ENCODE measurements at regions not wholly inside any gene's neighbourhood (a gene's known extent, or its start where the extent isn't known, plus 50 kb on each side); places are given as distances from the start of the nearest gene placed in this dataset.
A peak's percentile ranks its signal among the peaks of the same experiment; 100 is the strongest.
"Not testable (repeated sequence)": the region's sequence is repeated elsewhere in the genome, so short reads cannot be mapped to it uniquely, and the experiment has no call there.

DNA sequence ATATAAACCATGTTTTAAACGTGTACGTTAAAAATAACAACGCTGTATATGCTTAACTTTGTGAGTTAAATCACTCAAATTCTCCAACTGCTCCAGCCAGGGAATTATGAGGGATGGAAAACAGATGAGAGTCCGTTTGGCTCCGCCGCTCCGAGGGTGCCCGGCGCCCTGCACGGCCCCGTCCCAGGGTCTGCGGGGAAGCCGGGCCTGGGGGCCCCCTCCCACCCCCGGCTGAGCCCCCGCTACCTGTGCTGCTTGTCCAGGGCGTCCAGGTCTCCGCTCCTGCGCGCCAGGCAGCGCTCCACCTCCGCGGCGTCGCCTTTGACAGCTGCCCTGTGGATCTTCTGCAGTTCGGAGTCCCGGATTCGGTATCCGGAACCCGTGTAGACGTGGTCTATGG is 415.5 kb downstream of the FOXD4L4 start:
- not testable (repeated sequence) for H3K9me3 ChIP-seq (ENCODE audit: control insufficient read depth, low read depth, low read length); H3K4me3 ChIP-seq (ENCODE audit: low read length); DNase-seq; H3K36me3 ChIP-seq (ENCODE audit: control insufficient read depth, insufficient read depth, low read length); H3K4me1 ChIP-seq (ENCODE audit: control insufficient read depth, insufficient read depth, low read length); H3K27ac ChIP-seq (ENCODE audit: low read length); H3K27me3 ChIP-seq (ENCODE audit: control insufficient read depth, insufficient read depth, low read length)
- WGBS (ENCODE audit: insufficient coverage, low lambda C conversion rate) = no CpG with 5 or more reads among the region's 30 CpGs

DNA sequence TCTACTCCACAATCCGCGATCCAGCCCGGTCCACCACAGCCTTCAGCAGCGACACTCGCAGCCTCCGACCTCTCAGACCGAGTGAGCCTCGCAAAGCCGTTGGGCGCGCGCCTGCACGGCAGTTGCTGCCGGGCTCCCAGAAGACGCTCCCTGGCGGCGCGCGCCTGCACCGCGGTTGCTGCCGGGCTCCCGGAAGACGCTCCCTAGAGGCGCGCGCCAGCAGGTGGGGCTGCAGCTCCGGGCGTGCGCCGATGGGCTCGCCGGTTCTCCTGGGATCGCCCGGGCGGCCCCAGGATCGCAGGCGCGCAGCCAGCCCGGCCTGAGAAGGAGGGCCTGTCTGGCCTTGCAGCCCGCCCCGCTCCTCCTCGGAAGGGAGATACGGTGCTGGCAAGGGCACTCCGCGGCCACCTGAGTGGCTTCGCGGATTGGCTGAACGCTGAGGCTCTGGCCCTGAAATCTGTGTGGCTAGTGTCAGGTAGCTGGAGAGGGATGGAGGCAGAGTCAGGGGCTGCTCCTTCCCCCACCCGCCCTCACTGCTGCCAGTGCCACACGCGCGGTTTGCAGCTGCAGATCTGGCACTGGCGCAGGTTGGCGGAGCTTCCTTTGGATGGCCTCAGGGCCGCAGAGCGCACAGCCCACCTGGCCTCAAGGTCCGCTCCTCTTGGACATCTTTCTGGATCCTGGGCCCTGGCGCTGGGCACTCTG is 416.2 kb downstream of the FOXD4L4 start:
- H3K4me1 ChIP-seq (ENCODE audit: control insufficient read depth, insufficient read depth, low read length); H3K9me3 ChIP-seq (ENCODE audit: control insufficient read depth, low read depth, low read length); H3K27ac ChIP-seq (ENCODE audit: low read length); H3K36me3 ChIP-seq (ENCODE audit: control insufficient read depth, insufficient read depth, low read length); H3K27me3 ChIP-seq (ENCODE audit: control insufficient read depth, insufficient read depth, low read length): not testable (repeated sequence)
- DNase-seq = peak; percentile 46 to 70
- peak overlapping the region; percentile 16 for H3K4me3 ChIP-seq (ENCODE audit: low read length)
- no CpG with 5 or more reads among the region's 59 CpGs for WGBS (ENCODE audit: insufficient coverage, low lambda C conversion rate)

DNA sequence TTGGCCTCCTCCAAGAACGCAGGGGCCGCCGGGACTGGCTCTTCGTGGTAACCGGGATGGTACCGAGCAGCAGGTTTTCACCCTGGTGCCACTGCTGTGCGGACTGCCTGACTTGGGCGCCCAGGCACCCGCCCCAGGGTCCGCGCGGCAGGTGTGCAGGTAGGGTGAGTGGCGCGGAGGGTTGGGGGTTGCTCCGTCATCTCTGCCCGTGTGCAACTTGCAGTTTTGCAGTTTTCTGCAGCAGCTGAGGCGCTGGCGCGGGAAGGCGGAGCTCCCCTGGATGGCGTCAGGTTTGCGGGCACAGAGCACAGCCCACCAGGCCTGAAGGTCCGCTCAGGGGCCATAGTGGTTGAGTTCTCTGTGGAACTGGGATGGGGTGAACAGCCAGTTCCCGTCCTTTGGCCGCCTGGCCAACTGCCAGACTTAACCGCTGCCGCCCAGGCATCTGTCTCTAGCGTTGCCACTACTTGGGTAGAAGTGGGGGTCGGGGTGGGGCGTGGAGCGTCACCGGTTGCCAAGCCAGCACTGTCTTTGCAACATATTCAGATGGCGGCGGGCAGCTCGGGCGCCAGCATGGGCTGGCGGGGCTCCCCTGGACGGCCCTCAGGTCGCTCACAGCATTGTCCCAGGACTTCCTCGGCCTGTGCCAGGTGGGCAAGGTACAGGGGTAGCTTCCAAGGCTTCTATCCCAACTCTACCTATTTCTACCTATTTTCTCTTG is 417.2 kb downstream of the FOXD4L4 start:
- H3K27ac ChIP-seq (ENCODE audit: low read length); DNase-seq; H3K27me3 ChIP-seq (ENCODE audit: control insufficient read depth, insufficient read depth, low read length); H3K36me3 ChIP-seq (ENCODE audit: control insufficient read depth, insufficient read depth, low read length); H3K4me1 ChIP-seq (ENCODE audit: control insufficient read depth, insufficient read depth, low read length); H3K4me3 ChIP-seq (ENCODE audit: low read length); H3K9me3 ChIP-seq (ENCODE audit: control insufficient read depth, low read depth, low read length): not testable (repeated sequence)
- WGBS (ENCODE audit: insufficient coverage, low lambda C conversion rate) = no CpG with 5 or more reads among the region's 40 CpGs

DNA sequence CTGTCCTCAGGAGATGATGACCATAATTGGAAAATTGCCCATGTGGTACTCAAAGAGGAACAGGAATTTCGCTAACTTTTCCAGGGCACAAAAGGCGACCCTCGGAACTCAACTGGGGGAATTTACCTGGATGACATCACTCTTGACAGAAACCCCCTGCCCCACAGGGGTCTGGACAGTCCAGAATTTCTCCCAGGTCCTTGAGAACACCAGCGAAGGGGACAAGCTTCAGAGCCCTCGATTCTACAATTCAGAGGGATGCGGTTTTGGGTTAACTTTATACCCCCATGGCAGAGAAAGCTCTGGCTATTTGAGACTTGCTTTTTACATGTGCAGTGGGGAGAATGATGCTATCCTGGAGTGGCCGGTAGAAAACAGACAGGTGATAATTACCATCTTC is 445.4 kb downstream of the FOXD4L4 start:
- not testable (repeated sequence) for H3K4me1 ChIP-seq (ENCODE audit: control insufficient read depth, insufficient read depth, low read length); DNase-seq; H3K27me3 ChIP-seq (ENCODE audit: control insufficient read depth, insufficient read depth, low read length); H3K9me3 ChIP-seq (ENCODE audit: control insufficient read depth, low read depth, low read length); H3K27ac ChIP-seq (ENCODE audit: low read length); H3K4me3 ChIP-seq (ENCODE audit: low read length); H3K36me3 ChIP-seq (ENCODE audit: control insufficient read depth, insufficient read depth, low read length)
- WGBS (ENCODE audit: insufficient coverage, low lambda C conversion rate) = no CpG with 5 or more reads among the region's 7 CpGs

DNA sequence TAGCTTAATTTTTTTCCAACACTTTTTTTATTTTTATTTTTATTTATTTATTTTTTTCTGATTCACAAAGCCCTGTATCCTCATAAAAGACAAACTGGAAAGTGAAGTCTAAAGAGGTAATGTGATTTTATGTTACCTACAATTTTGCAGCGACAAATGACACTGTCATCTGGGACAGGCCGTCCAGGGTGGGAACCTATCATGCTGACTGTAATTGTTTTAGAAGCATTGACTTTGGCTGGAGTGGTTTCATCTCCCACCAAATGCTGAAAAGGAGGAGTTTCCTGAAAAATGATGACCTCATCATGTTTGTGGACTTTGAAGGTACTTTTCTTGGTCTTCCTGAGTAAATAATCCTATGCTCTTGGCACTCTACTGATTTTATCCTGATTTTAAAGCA is 446.7 kb downstream of the FOXD4L4 start:
- H3K27ac ChIP-seq (ENCODE audit: low read length); H3K27me3 ChIP-seq (ENCODE audit: control insufficient read depth, insufficient read depth, low read length); H3K4me3 ChIP-seq (ENCODE audit: low read length); H3K4me1 ChIP-seq (ENCODE audit: control insufficient read depth, insufficient read depth, low read length); H3K9me3 ChIP-seq (ENCODE audit: control insufficient read depth, low read depth, low read length); H3K36me3 ChIP-seq (ENCODE audit: control insufficient read depth, insufficient read depth, low read length); DNase-seq: not testable (repeated sequence)
- WGBS (ENCODE audit: insufficient coverage, low lambda C conversion rate) = no CpG with 5 or more reads among the region's 2 CpGs

DNA sequence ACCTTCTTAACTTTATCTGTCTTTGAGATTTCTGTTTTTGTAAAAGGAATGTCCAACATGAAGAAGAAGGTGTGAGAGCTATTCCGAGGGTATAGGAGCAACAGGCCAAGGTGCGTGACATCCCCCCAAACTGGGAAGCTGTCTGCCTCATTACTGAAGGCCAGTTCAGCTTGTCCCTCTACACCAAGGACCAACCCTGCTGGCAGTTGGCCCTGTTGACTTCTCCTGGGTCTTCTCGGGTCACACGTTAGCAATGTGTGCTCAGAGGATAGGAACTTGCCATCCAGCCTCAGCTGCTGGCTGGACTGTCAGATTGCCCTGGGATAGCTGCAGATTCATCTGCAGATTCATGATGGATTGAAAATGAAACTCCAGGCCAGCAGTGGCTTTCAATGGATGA is 460.3 kb downstream of the FOXD4L4 start:
- not testable (repeated sequence) for H3K4me1 ChIP-seq (ENCODE audit: control insufficient read depth, insufficient read depth, low read length); H3K27me3 ChIP-seq (ENCODE audit: control insufficient read depth, insufficient read depth, low read length); H3K4me3 ChIP-seq (ENCODE audit: low read length); H3K9me3 ChIP-seq (ENCODE audit: control insufficient read depth, low read depth, low read length); H3K27ac ChIP-seq (ENCODE audit: low read length); H3K36me3 ChIP-seq (ENCODE audit: control insufficient read depth, insufficient read depth, low read length); DNase-seq
- WGBS (ENCODE audit: insufficient coverage, low lambda C conversion rate) = no CpG with 5 or more reads among the region's 4 CpGs

DNA sequence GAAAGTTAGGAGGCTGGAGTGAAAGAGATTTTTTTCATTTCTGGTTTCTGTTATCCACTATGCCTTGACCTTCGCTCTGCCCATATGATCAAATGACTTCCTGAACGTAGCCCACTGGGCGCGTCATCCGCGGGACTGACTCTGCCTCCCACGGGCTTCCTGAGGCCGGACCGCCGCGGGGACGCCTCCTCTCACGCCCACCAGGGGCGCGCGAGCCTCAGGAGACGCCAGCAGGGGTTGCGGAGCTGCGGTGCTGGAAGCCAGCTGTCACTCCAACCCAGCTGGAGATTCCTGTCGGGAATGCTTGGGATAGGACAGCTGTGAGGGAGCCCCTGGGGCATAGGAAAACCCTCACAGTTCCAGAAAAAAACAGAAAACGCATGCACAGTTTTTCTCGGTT is 461.5 kb downstream of the FOXD4L4 start:
- DNase-seq; H3K4me1 ChIP-seq (ENCODE audit: control insufficient read depth, insufficient read depth, low read length); H3K9me3 ChIP-seq (ENCODE audit: control insufficient read depth, low read depth, low read length); H3K27ac ChIP-seq (ENCODE audit: low read length); H3K27me3 ChIP-seq (ENCODE audit: control insufficient read depth, insufficient read depth, low read length); H3K4me3 ChIP-seq (ENCODE audit: low read length); H3K36me3 ChIP-seq (ENCODE audit: control insufficient read depth, insufficient read depth, low read length): not testable (repeated sequence)
- whole genome bisulfite sequencing (ENCODE audit: insufficient coverage, low lambda C conversion rate) = no CpG with 5 or more reads among the region's 22 CpGs

DNA sequence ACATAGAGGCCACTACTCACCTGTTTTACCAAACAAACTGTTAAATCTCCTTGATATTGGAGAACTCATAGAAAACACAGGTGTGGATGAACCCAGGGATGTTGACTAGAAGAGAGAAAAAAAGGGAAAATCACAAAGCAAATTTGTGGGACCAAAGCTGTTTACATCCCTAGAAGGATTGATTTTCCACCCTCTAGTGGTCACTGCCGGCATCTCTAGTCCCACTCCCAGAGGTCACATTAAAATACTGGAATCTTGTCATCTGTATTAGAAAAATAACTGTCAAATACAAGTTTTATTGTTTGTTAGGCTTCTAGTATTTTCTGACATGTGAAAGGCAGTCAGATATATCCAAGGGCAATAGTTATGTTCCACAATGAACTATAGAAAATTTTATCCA is 469.7 kb downstream of the FOXD4L4 start:
- not testable (repeated sequence) for H3K4me3 ChIP-seq (ENCODE audit: low read length); H3K36me3 ChIP-seq (ENCODE audit: control insufficient read depth, insufficient read depth, low read length); DNase-seq; H3K4me1 ChIP-seq (ENCODE audit: control insufficient read depth, insufficient read depth, low read length); H3K27me3 ChIP-seq (ENCODE audit: control insufficient read depth, insufficient read depth, low read length); H3K9me3 ChIP-seq (ENCODE audit: control insufficient read depth, low read depth, low read length); H3K27ac ChIP-seq (ENCODE audit: low read length)
- no CpG with 5 or more reads among the region's 1 CpG for WGBS (ENCODE audit: insufficient coverage, low lambda C conversion rate)

DNA sequence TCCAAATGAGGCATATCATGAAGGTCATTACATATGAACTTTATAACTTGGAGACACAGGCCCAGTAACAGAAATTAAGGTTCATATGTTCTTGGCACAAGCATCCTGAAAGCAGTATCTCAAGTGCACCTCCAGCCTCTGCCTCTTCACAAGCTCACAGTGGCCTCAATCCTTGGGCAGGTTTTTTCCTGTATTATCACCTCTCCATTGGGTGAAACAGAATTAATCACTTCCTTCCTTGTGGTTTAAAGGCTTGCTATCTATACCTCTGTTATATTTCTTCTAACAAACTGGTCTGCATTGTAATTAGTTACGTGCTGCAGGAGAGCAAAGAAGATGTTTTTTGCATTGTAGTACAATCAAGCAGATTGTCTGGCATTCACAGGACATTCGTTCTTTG is 471.0 kb downstream of the FOXD4L4 start:
- H3K27ac ChIP-seq (ENCODE audit: low read length); H3K4me1 ChIP-seq (ENCODE audit: control insufficient read depth, insufficient read depth, low read length); H3K4me3 ChIP-seq (ENCODE audit: low read length); H3K27me3 ChIP-seq (ENCODE audit: control insufficient read depth, insufficient read depth, low read length); DNase-seq; H3K9me3 ChIP-seq (ENCODE audit: control insufficient read depth, low read depth, low read length); H3K36me3 ChIP-seq (ENCODE audit: control insufficient read depth, insufficient read depth, low read length): not testable (repeated sequence)
- no CpG with 5 or more reads among the region's 2 CpGs for WGBS (ENCODE audit: insufficient coverage, low lambda C conversion rate)

DNA sequence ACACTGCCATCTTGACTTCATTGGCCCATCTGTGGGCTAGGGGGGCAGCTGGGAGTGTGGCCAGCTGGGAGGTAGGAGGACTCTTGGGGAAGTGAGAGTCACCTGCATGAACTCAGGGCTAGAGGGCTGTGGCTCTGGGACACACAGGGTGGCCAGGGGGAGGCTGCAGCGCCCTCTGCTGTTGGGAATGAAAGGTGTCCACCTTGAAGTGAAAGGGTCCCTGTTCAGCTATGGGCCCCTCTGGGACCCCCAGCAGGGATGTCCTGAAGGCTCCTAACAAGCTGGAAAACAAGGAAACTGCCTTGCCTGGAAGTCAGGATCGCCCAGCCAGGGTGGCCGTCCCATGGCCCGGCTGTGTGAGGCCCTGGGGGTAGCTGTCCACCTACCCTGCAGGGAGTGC is 507.8 kb downstream of the FOXD4L4 start:
- H3K36me3 ChIP-seq (ENCODE audit: control insufficient read depth, insufficient read depth, low read length); H3K27me3 ChIP-seq (ENCODE audit: control insufficient read depth, insufficient read depth, low read length); H3K9me3 ChIP-seq (ENCODE audit: control insufficient read depth, low read depth, low read length); H3K4me3 ChIP-seq (ENCODE audit: low read length); DNase-seq; H3K27ac ChIP-seq (ENCODE audit: low read length); H3K4me1 ChIP-seq (ENCODE audit: control insufficient read depth, insufficient read depth, low read length): not testable (repeated sequence)
- WGBS (ENCODE audit: insufficient coverage, low lambda C conversion rate) = no CpG with 5 or more reads among the region's 4 CpGs

DNA sequence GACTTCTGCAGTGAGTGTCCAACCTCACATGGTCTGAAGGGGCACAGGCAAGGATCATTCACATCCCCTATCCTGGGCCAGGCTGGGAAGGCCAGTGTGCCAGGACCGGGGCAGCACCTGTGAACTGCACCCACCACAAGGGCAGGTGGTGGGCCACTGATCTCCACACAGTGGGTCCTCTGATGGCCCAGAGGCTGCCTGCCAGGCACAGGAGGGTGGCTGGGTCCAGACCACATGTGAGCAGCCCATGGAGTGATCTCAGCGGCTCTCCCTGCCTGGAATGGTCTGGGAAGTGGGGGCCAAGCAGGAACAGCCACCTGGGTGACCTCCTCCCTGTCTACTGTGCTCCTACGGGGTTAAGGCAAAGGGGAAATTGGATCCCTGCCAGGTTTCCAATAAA is 508.5 kb downstream of the FOXD4L4 start:
- not testable (repeated sequence) for H3K4me1 ChIP-seq (ENCODE audit: control insufficient read depth, insufficient read depth, low read length); H3K27me3 ChIP-seq (ENCODE audit: control insufficient read depth, insufficient read depth, low read length); H3K9me3 ChIP-seq (ENCODE audit: control insufficient read depth, low read depth, low read length); DNase-seq; H3K36me3 ChIP-seq (ENCODE audit: control insufficient read depth, insufficient read depth, low read length); H3K27ac ChIP-seq (ENCODE audit: low read length); H3K4me3 ChIP-seq (ENCODE audit: low read length)
- WGBS (ENCODE audit: insufficient coverage, low lambda C conversion rate) = no CpG with 5 or more reads among the region's 3 CpGs

Data from large intestine (tissue), 3 donors.